Hepatocyte (in vitro differentiated cells): ENCODE measurements at regions not wholly inside any gene's neighbourhood (a gene's known extent, or its start where the extent isn't known, plus 50 kb on each side); places are given as distances from the start of the nearest gene placed in this dataset.

Source experiments
- CTCF ChIP-seq: fragments of 200-600 bp; sonication (generic); IDR thresholded peaks from 2 replicates; pipeline ENCODE4 v1.5.1; 2016; ENCODE audit warnings: antibody characterized with exemption, mild to moderate bottlenecking; ENCODE audit not compliant: poor library complexity
- EZH2 ChIP-seq: fragments of 200-600 bp; sonication (generic); IDR thresholded peaks from 2 replicates; pipeline ENCODE4 v1.6.1; 2016; ENCODE audit warnings: antibody characterized with exemption, mild to moderate bottlenecking, borderline replicate concordance
- EZH2phosphoT487 ChIP-seq: fragments of 200-600 bp; sonication (generic); IDR thresholded peaks from one replicate; pipeline ENCODE4 v1.6.1; 2018; ENCODE audit warnings: antibody characterized with exemption, mild to moderate bottlenecking, low read depth, moderate library complexity; ENCODE audit not compliant: unreplicated experiment, severe bottlenecking

- TF ChIP-seq CTCF = no peak
- TF ChIP-seq EZH2phosphoT487 = no peak
- TF ChIP-seq EZH2 = no peak
These were observed 74.1 kb downstream of the HFE start for GRCh38 chr6:26161322-26161721.
